Liver (tissue), 3 donors: ENCODE measurements at regions not wholly inside any gene's neighbourhood (a gene's known extent, or its start where the extent isn't known, plus 50 kb on each side); places are given as distances from the start of the nearest gene placed in this dataset.

Experiments
- GABPA ChIP-seq, 2 donors: IDR thresholded peaks in 1 of 2; conservative IDR thresholded peaks in 1 of 2; 2 replicates each; pipeline ENCODE4 v1.6.1; 2016; ENCODE audit warnings: antibody characterized with exemption in 2 of 2, mild to moderate bottlenecking in 1 of 2, moderate library complexity in 1 of 2
- SP1 ChIP-seq: IDR thresholded peaks from 2 replicates; pipeline ENCODE4 v1.6.1; 2018; ENCODE audit warnings: antibody characterized with exemption, mild to moderate bottlenecking
- TF ChIP-seq, protein P1 (sequence below): fragments of 150-350 bp; IDR thresholded peaks from 2 replicates; pipeline ENCODE4 v1.5.1; 2017; ENCODE audit warnings: improper control_type of control experiment, low read depth, low read length; ENCODE audit not compliant: missing input control
- donor health status: healthy.
- donor health status: healthy.

DNA sequence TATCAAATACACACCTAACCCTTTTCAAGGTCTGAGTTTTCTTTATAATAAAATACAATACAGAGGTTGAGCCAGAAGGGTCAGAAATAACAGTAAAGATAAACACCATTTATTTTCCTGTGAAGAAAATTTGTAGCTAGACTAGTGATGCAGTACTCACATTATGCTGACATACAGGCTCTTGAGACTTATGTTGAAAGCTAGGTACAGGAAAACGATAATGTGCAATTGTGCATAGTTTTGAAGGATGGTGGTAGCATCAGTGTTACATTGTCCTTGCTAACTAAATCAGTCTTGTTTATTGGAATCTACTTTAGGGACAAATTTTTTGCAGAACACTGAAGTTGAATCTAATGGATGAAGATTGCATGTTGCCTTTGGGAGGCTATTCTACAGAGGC, 1877.2 kb downstream of the PCDH7 start:
- TF ChIP-seq GABPA (IDR thresholded peaks at IDR 0.05 in 1 of 2, conservative IDR thresholded peaks at IDR 0.05 in 1 of 2) (no peak), SP1 (no peak)
- TF ChIP-seq, protein P1, sequence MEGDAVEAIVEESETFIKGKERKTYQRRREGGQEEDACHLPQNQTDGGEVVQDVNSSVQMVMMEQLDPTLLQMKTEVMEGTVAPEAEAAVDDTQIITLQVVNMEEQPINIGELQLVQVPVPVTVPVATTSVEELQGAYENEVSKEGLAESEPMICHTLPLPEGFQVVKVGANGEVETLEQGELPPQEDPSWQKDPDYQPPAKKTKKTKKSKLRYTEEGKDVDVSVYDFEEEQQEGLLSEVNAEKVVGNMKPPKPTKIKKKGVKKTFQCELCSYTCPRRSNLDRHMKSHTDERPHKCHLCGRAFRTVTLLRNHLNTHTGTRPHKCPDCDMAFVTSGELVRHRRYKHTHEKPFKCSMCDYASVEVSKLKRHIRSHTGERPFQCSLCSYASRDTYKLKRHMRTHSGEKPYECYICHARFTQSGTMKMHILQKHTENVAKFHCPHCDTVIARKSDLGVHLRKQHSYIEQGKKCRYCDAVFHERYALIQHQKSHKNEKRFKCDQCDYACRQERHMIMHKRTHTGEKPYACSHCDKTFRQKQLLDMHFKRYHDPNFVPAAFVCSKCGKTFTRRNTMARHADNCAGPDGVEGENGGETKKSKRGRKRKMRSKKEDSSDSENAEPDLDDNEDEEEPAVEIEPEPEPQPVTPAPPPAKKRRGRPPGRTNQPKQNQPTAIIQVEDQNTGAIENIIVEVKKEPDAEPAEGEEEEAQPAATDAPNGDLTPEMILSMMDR: no peak
